Renal cortex interstitium (tissue), 11 donors: ENCODE measurements at regions not wholly inside any gene's neighbourhood (a gene's known extent, or its start where the extent isn't known, plus 50 kb on each side); places are given as distances from the start of the nearest gene placed in this dataset.

Experiments used
- DNase-seq, 11 donors: peaks; one replicate each; pipeline ENCODE4 v3.0.0-alpha.2; 2013; ENCODE audit warnings: low read depth in 9 of 11, low spot score in 4 of 11; ENCODE audit errors: extremely low read depth in 1 of 11

GRCh38 chr18:2188258-2188657 lies 383.0 kb downstream of the METTL4 start:
- DNase-seq = no peak

GRCh38 chr18:2191180-2191790 lies 380.0 kb downstream of the METTL4 start:
- DNase-seq = no peak

GRCh38 chr18:2192562-2192961 lies 378.7 kb downstream of the METTL4 start:
- DNase-seq = no peak

- no peak for DNase-seq
These were observed 373.4 kb downstream of the METTL4 start for GRCh38 chr18:2197946-2198345.

GRCh38 chr18:2199060-2199459 lies 372.2 kb downstream of the METTL4 start:
- DNase-seq = no peak

GRCh38 chr18:2201036-2201600 lies 370.2 kb downstream of the METTL4 start:
- no peak for DNase-seq

- no peak for DNase-seq
These were observed 366.6 kb downstream of the METTL4 start for GRCh38 chr18:2204736-2205135.

- no peak for DNase-seq
These were observed 364.0 kb downstream of the METTL4 start for GRCh38 chr18:2207294-2207693.

- no peak for DNase-seq
These were observed 358.6 kb downstream of the METTL4 start for GRCh38 chr18:2212598-2213205.

GRCh38 chr18:2213905-2214304 lies 357.4 kb downstream of the METTL4 start:
- DNase-seq = no peak

GRCh38 chr18:2217356-2217755 lies 353.9 kb downstream of the METTL4 start:
- DNase-seq = no peak

- no peak for DNase-seq
These were observed 353.2 kb downstream of the METTL4 start for GRCh38 chr18:2218101-2218500.

GRCh38 chr18:2219706-2220105 lies 351.6 kb downstream of the METTL4 start:
- no peak for DNase-seq

- no peak for DNase-seq
These were observed 348.8 kb downstream of the METTL4 start for GRCh38 chr18:2222270-2223185.

GRCh38 chr18:2223449-2223848 lies 347.9 kb downstream of the METTL4 start:
- peak in 7 of 11 donors; percentile 4 to 26 (median 10) for DNase-seq

- DNase-seq = peak in 9 of 11 donors; percentile 5 to 38 (median 18)
These were observed 347.5 kb downstream of the METTL4 start for GRCh38 chr18:2223849-2224248.

GRCh38 chr18:2236232-2236631 lies 335.1 kb downstream of the METTL4 start:
- DNase-seq = no peak

GRCh38 chr18:2237706-2238105 lies 333.6 kb downstream of the METTL4 start:
- DNase-seq = peak in 2 of 11 donors; percentile 1 to 5

- no peak for DNase-seq
These were observed 331.0 kb downstream of the METTL4 start for GRCh38 chr18:2240311-2240705.

- no peak for DNase-seq
These were observed 326.7 kb downstream of the METTL4 start for GRCh38 chr18:2244641-2245040.
